GM18507 (cell line): ENCODE measurements at regions not wholly inside any gene's neighbourhood (a gene's known extent, or its start where the extent isn't known, plus 50 kb on each side); places are given as distances from the start of the nearest gene placed in this dataset.
"Not testable (repeated sequence)": the region's sequence is repeated elsewhere in the genome, so short reads cannot be mapped to it uniquely, and the experiment has no call there.

Experiments used
- DNase-seq: peaks from one replicate; pipeline ENCODE4 v3.0.0; 2011; ENCODE audit warnings: low read depth; ENCODE audit not compliant: insufficient read length; ENCODE audit errors: extremely low spot score
- FAIRE-seq: peaks from 2 replicates; lab custom pipeline; 2011; peaks lifted over from hg19 to GRCh38; lab: Jason Lieb, UNC

GRCh38 chr13:79645569-79645968 lies 164.6 kb downstream of the NDFIP2 start:
- DNase-seq = no peak
- FAIRE-seq = no peak

- no peak for FAIRE-seq
- no peak for DNase-seq
Measured at GRCh38 chr13:79642596-79642995, 161.6 kb downstream of the NDFIP2 start.

- DNase-seq = no peak
- FAIRE-seq = no peak
Measured at GRCh38 chr13:79637133-79637763, 156.3 kb downstream of the NDFIP2 start.

GRCh38 chr13:79631051-79631659 lies 150.2 kb downstream of the NDFIP2 start:
- DNase-seq = no peak
- no peak for FAIRE-seq

GRCh38 chr13:79628463-79628862 lies 147.5 kb downstream of the NDFIP2 start:
- DNase-seq (no peak), FAIRE-seq (no peak)

GRCh38 chr13:79626924-79627323 lies 146.0 kb downstream of the NDFIP2 start:
- DNase-seq (no peak), FAIRE-seq (no peak)

- no peak for DNase-seq
- FAIRE-seq = no peak
Measured at GRCh38 chr13:79625517-79625916, 144.6 kb downstream of the NDFIP2 start.

GRCh38 chr13:79621902-79622301 lies 140.9 kb downstream of the NDFIP2 start:
- no peak for FAIRE-seq
- no peak for DNase-seq

- DNase-seq = no peak
- no peak for FAIRE-seq
Measured at GRCh38 chr13:79621449-79621848, 140.5 kb downstream of the NDFIP2 start.

- no peak for DNase-seq
- FAIRE-seq = no peak
Measured at GRCh38 chr13:79614250-79614918, 133.4 kb downstream of the NDFIP2 start.

- no peak for FAIRE-seq
- DNase-seq = no peak
Measured at GRCh38 chr13:79612604-79613003, 131.6 kb downstream of the NDFIP2 start.

- not testable (repeated sequence) for FAIRE-seq, DNase-seq
Measured at GRCh38 chr13:79607895-79608294, 126.9 kb downstream of the NDFIP2 start.
